Epithelial cell of proximal tubule (primary cell): ENCODE measurements at regions not wholly inside any gene's neighbourhood (a gene's known extent, or its start where the extent isn't known, plus 50 kb on each side); places are given as distances from the start of the nearest gene placed in this dataset.
A peak's percentile ranks its signal among the peaks of the same experiment; 100 is the strongest.

Experiments
- DNase-seq: peaks from one replicate; pipeline ENCODE4 v3.0.0-alpha.2; 2011; ENCODE audit warnings: low read depth
- H3K4me3 ChIP-seq: 2 replicates; pipeline ENCODE4 v1.5.1; 2011; ENCODE audit warnings: low read depth, mild to moderate bottlenecking, low read length
- CTCF ChIP-seq: conservative IDR thresholded peaks from 2 replicates; pipeline ENCODE4 v1.5.1; 2012; ENCODE audit warnings: low read depth, mild to moderate bottlenecking, low read length

GRCh38 chr18:22682720-22683119 lies 250.4 kb upstream of the RBBP8 start:
- DNase-seq, result no peak
- TF ChIP-seq CTCF, result no peak
- H3K4me3 ChIP-seq, result no peak overlapping the region

GRCh38 chr18:22683196-22683676 lies 249.9 kb upstream of the RBBP8 start:
- no peak overlapping the region for H3K4me3 ChIP-seq
- peak; percentile 98 for DNase-seq
- TF ChIP-seq CTCF, result no peak

DNA sequence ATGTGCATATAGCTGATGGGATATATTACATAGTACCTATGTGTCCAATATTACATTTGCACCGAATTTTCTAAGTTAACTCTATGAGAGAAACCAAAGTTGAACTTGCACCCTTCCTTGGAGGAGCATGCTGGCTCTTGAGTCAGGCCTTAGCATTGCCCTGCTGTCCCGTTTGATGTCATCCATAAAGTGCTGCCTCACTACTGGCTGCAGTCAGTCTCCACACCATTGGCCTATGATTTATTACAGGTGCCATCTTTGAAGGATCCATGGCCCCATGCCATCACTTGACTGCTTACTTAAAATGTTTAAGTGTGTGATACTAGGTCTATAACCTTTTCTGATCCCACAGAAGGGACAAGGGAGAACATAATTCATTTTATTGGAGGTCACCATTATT lies 249.3 kb upstream of the RBBP8 start:
- no peak for DNase-seq
- no peak for TF ChIP-seq CTCF
- no peak overlapping the region for H3K4me3 ChIP-seq

DNA sequence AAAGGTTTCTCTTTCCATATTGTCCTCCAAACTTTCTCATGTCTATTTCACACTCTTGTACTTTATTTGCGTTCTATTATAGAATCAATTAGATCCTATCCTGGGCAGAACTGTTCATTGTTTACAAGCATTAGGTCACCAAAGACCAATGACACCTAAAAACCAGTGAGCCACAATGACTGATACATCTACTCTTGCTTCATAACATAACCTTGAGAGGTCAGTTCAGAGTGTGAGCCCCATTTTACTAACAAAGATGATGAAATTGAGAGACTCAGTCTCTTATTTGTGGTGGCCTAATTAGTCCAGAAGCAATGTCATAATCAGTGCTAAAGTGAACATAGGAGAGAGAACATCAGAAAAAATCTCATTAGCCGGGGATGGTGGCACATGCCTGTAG lies 248.9 kb upstream of the RBBP8 start:
- TF ChIP-seq CTCF, result no peak
- no peak overlapping the region for H3K4me3 ChIP-seq
- DNase-seq, result no peak

DNA sequence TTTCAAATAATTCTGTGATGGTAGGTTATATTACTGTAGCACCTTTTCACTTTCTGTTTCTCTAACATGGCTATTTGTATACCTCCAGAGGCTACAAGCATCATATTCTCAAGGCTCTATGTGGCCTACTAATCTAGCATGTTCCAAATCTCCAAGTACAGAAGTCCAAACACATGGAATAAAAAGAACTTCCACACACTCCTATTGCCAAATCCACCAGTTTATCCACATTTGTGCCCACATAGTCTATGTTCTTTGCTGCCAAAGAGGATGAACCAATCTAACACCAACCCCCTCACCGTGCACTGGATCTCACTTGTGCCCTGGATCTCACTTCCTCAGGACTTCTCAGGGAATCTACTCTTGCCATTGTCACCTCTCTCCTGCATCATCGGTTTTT lies 247.3 kb upstream of the RBBP8 start:
- no peak overlapping the region for H3K4me3 ChIP-seq
- no peak for TF ChIP-seq CTCF
- DNase-seq, result no peak

DNA sequence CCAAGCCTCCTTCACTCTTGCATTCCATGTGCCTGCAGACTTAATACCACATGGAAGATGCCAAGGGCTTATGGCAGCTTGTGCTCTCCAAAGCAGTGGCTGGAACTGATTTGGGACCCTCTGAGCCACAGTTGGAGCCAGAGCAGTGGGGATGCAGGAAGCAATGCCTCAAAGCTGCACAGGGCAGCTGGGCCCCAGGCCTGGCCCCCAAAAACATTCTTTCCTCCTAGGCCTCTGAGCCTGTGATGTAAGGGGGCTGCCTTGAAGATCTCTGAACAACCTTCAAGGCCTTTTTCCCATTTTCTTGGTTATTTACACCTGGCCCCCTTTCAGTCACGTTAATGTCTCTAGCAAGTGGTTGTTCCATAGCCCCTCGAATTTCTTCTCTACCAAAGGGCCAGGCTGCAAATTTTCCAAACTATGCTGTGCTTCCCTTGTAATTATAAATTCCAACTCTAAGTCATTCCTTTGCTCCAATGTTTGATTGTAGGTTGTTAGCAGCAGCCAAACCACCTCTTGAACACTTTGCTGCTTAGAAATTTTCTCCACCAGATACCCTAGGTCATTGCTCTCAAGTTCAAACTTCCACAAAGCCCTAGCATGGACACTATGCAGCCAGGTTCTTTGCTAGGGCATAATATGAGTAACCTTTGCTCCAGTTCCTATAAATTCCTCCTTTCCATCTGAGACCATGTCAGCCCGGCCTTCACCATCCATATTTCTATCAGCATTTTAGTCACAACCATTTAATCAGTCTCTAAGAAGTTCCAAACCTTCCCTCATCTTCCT lies 245.0 kb upstream of the RBBP8 start:
- DNase-seq, result no peak
- TF ChIP-seq CTCF, result no peak
- H3K4me3 ChIP-seq, result no peak overlapping the region

GRCh38 chr18:22688877-22689496 lies 244.1 kb upstream of the RBBP8 start:
- no peak for TF ChIP-seq CTCF
- no peak overlapping the region for H3K4me3 ChIP-seq
- DNase-seq, result no peak
